ENCODE measurements at regions not wholly inside any gene's neighbourhood (a gene's known extent, or its start where the extent isn't known, plus 50 kb on each side); places are given as distances from the start of the nearest gene placed in this dataset.

DNA sequence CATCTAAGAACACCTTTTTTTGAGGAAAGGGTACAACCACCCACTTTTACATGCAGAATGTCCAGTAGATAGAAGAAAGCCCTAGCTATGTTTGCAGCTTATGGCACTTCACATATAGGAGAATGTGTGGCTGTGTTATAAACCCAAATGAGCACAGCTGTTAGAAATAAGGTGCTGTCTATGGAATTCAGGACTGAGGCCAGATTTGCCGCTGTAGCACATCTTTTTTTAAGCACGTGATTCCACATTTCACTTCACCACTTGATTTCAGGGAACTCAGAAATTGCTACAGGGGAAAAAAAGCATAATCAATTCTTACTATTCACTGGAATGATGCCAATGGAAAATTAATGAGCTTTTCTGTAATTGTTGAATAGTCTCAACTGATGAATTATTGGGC is 147.2 kb upstream of the ADAMTS5 start:
- in situ Hi-C loops (cut with HindIII; ENCODE audit: low sequenced_read_pairs): no loop called here

DNA sequence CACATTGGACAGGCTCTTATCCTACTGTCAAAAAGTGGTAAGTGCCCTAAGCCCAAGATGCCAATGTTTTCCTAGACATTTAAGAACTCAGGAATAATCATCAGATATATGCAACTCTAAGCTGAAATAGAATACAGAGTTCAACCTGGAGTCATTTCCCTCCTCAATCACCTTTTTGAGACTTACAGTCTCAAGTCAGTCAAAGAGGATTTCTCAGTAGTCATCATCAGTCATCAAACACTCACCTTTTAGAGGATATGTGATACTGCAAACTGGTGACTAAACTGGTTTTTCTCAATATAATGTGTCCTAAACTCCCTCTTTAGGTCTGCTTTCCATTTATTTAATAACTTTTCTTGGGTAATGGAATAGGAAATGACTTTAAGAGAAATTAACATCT is 145.3 kb upstream of the ADAMTS5 start:
- in situ Hi-C loops (cut with HindIII; ENCODE audit: low sequenced_read_pairs): no loop called here
- no peak for DNase-seq (ENCODE audit: low spot score)

More for the DNA sequence above, 147.2 kb upstream of the ADAMTS5 start:
- no peak for DNase-seq (ENCODE audit: low spot score)

DNA sequence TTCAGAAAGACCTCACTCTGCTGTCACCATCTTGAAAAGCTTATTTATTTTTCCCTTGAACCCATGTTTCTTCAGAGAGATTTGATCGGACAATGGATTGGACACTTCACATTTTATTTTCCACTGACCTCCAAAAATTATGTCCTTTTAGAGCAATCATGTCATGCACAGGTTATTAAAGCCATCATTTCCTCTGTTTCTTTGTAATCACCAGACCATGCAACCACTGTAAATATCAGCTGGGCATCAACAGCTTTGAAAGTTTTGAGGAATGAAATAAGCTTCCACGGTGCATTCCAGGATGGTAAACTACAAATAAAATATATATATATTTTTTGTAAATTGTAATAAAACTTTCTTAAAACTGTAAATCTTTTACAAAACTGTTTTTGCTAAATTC is 144.1 kb upstream of the ADAMTS5 start:
- in situ Hi-C loops (cut with HindIII; ENCODE audit: low sequenced_read_pairs): no loop called here
- no peak for DNase-seq (ENCODE audit: low spot score)

DNA sequence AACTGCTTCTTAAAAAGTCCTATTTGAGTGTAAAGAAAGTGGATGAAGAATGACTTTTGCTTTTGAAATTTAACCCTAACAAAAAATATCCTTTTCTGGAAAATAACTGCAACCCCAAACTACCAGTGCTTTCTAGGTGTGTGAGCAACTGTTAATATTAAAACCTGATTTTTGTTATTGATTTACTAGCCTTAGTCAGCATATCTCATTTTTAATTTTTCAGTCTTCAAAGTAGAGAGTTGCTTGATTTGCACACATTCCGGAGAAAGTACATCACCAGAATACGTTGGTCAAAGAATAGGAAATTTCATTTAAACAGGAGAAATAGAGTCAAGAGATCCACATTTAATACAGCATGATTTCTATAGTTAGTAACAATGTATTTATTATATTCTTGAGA is 141.8 kb upstream of the ADAMTS5 start:
- DNase-seq (ENCODE audit: low spot score): no peak
- in situ Hi-C loops (cut with HindIII; ENCODE audit: low sequenced_read_pairs): no loop called here

DNA sequence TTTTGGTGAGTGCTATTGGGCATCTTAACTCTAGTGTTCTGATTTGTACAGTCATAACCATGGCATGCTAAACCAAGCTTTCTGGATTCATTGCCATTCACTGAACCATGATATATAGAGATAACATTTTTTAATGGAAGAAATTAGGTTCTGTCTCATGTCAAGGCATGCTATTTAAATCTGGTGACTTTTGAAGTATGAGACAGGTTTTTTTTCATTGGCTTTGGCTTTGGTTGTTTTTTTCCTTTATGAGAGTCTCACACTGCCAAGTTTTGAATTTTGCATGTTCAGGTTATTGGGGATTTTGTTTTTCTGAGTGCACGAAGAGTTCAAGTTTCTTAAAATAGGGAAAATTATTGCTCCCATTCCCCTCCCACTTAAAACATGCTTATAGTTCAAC is 141.3 kb upstream of the ADAMTS5 start:
- in situ Hi-C loops (cut with HindIII; ENCODE audit: low sequenced_read_pairs): no loop called here
- no peak for DNase-seq (ENCODE audit: low spot score)

DNA sequence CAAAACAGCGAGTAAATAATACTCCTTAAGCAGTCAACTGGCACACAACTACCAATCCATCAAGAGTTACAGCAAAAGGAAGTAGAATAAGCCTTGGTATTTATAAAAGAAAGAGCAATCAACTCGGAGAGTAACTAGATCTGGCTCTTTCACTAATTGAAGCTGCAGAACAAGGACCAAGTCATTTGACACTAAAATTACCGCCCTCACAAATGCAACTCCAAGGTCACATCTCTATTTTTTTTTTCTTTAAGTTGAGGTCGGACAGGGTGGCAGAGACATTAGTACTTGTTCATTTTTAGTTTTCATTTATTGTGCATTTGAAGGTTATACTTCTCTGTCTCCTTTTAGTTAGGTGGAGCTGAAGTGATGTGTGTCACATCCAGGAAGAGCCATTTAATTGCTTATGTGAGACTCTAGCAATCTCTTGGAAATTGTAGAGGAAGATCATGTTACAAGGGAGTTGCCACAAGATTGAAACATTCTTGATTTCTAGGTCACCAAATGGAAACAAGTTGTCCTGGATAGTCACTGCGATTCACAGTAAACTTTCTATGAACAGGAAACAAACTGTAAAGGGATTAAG is 138.1 kb upstream of the ADAMTS5 start:
- in situ Hi-C loops (cut with HindIII; ENCODE audit: low sequenced_read_pairs): no loop called here

DNA sequence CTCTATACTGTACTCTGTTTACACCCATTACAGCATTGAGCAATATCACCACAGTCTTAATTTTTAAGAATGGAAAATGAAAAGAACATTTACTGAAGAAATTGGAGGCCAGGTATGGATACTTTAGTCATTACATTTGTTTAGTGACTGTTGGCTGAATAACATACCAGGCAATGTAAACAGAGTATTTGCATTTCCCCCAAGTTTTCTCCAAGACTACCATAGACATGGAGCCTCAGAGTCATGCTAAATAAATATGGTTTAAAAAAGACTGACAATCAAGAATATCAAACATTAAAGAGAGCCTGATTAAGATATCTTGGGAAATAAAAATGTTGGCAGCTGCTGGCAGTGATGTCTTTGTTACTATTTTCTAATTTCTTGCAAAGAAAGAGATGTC is 136.9 kb upstream of the ADAMTS5 start:
- in situ Hi-C loops (cut with HindIII; ENCODE audit: low sequenced_read_pairs): no loop called here
- no peak for DNase-seq (ENCODE audit: low spot score)

More for the DNA sequence above, 138.1 kb upstream of the ADAMTS5 start:
- no peak for DNase-seq (ENCODE audit: low spot score)

DNA sequence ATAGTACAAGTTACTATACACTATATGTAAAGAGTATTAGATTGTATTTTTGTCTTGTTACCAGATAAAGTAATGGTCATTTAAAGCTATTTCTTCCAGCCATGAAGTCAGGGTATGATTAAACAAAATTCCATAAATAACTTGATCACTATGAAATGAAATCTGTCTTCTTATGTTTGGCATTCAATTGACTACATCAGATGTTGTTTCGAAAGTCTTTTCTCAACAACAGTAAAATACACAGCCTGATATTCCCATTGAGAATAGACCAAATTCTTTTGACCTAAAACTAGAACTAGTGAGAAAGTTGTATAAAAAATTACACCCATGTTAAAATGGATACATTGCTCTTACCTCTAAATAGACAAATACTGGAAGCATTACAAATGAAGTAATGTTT is 134.6 kb upstream of the ADAMTS5 start:
- DNase-seq (ENCODE audit: low spot score): no peak
- in situ Hi-C loops (cut with HindIII; ENCODE audit: low sequenced_read_pairs): no loop called here

DNA sequence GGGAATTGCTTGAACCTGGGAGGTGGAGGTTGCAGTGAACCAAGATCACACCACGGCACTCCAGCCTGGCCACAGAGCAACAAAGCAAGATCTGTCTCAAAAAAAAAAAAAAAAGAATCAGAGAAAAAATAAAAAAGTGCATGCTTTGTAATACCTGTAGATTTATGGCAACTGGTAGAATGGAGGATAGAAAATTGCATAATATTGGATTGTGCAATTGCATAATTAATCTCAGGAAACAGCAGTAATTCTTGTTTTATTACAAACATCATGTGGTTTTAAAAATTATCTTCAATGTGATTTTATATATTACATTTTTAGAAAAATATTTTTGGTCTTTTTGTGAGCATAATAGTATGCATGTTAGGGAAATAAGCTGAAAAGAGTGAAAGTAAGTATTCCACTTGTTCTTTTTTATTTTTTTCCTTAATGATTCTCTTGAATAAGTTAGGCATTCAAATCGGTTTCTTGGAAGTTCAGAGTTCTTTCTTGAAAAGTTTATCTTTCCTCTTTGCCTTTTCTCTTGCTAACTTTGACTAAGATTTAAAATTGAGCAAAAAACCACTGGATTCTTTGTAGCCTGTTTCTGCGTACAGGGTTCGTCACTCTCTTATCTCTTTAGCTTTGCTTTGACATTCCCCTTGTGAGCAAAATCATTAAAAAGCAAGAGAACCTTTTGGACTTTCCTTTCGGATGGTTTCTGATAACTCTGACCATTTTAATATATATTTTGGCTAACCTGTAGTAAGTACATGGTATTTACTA is 127.5 kb upstream of the ADAMTS5 start:
- in situ Hi-C loops (cut with HindIII; ENCODE audit: low sequenced_read_pairs): no loop called here
- DNase-seq (ENCODE audit: low spot score): no peak

DNA sequence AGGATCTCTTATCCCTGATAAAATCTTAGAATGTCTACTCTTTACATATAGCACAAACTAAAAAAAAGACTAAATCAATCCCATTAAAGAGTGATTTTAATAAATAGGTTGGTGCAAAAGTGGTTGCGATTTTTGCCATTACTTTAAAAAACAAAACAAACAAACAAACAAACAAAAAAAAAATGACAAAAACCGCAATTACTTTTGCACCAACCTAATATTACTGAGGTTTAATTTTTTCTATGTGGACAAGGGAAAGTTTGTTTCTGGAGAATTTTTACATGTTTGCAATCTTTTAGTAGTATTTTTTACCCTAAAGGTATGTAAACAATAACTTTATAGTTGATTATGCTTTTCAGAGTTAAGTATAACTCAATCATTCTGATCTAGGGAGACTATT is 119.7 kb upstream of the ADAMTS5 start:
- in situ Hi-C loops (cut with HindIII; ENCODE audit: low sequenced_read_pairs): no loop called here
- no peak for DNase-seq (ENCODE audit: low spot score)

DNA sequence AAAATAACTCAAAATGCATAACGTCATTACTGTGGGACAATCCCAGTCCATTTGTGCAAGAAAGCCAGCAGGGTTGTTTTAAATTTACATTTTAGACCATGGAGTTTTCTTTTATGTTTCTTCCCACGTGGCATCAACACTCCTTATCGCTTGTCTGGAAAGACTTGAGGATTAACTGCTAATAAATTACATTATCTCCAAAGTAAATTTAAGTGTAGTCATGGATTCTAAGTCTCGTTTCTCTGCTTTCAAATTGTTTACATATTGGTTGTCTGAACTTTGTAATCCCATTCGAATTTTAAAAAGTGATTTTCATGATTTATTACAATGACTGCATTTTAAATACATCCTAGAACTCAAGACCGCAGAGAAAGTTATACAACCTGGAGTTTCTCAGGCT is 119.3 kb upstream of the ADAMTS5 start:
- no peak for DNase-seq (ENCODE audit: low spot score)

DNA sequence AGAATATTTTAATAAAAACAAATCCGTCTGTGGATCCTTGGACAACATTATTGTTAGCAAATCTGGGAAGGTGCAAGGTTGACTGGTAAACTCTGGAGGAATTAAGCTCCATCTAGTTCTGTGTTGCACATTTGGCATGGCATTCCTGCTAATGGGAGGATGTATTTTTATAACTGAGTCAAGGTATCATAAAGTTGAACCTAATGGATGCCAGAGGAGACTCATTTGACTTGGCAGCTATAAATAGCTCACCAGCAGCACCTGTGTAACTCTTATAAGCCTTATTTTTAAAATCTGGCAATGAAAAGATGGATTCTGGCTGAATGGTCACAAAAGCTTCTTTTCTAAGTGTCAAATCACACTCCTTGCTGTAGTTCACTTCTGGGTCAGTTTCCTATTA is 118.5 kb upstream of the ADAMTS5 start:
- no peak for DNase-seq (ENCODE audit: low spot score)
- in situ Hi-C loops (cut with HindIII; ENCODE audit: low sequenced_read_pairs): no loop called here

More for the DNA sequence above, 119.3 kb upstream of the ADAMTS5 start:
- in situ Hi-C loops (cut with HindIII; ENCODE audit: low sequenced_read_pairs): no loop called here

DNA sequence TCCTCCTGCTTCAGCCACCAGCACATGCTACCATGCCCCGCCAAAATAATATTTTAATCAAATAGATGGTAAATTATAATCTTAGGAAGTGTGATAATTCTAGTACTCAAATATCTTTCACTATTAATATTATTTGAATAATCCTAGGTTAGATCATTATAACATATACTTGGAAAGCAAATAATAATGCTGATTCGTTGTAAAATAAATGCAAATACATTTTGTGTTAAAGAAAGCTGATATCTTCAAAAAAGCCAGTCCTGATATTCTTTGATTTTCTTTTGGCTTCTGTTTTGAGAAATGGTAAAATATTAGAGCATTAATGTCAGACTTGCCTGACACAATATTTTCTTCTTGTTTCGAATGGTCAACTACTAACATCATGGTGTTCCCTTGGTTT is 116.3 kb upstream of the ADAMTS5 start:
- in situ Hi-C loops (cut with HindIII; ENCODE audit: low sequenced_read_pairs): no loop called here
- DNase-seq (ENCODE audit: low spot score): no peak

DNA sequence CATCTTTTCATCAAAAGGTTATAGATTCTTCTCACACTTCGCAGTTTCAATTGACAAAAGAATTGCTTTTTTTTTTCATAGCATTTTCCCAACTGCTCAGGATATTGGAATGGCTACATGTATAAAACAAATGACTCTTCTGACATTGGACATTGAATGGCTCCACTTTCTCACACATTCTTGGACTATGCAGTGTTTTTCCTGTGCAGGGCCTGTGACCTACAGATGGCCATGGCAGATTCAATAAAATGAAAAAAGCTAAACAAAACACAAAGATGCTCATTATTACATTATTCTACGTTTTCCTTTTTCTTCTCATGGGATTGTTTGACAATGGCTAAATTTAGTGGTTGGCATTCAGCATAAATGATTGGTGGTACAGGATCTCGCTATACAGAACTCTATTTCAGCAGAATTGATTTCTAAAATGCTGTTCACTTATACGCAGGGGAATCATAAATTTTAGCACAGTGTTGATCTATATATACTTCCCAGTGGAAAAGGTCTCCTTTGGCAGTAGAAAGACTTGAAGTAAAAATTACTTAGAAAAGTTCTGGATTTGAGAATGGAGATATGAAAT is 115.6 kb upstream of the ADAMTS5 start:
- no peak for DNase-seq (ENCODE audit: low spot score)
- in situ Hi-C loops (cut with HindIII; ENCODE audit: low sequenced_read_pairs): no loop called here

DNA sequence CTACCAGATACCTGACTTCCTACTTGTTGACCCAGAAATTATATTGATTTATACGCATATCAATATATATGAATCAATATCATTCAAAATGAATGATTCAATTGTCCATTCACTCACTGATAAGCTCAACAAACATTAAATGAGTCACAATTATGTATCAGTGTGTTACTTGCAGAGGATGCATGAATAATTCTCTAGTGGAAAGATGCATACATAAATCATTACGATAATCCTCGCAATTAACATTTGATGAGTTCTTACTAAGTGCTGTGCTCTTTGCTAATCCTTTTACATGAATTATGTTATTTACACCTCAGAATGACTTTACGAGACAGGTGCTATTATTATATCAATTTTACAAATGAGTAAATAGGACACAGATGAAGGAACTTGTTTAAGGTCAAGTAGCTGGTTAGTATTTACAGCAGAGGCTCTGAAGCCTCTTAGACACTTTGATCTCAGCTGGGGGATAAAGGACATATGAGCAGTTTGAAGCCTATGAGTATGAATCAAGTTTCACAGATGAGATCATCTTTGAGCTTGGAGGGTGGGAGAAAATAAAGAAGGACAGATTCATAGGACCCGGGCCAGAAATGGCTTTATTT is 112.8 kb upstream of the ADAMTS5 start:
- in situ Hi-C loops (cut with HindIII; ENCODE audit: low sequenced_read_pairs): no loop called here
- no peak for DNase-seq (ENCODE audit: low spot score)

DNA sequence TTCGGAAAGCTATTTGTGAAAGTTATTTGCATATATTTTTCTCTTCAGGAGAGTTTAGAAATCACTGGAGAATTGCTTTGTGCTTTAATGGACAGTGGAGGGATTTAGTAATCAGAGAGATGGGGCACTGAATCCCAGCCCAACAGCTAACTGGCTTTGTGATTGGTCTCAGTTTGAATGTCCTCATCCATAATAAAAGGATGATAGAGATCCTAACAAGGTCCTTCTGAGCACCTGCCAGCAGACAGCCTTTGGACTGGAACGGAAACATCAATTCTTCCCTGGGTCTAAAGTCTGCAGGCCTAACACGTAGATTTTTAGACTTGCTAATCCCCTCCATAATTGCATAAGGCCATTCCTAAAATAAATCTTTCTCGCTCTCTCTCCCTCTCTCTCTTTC is 112.0 kb upstream of the ADAMTS5 start:
- no peak for DNase-seq (ENCODE audit: low spot score)
- in situ Hi-C loops (cut with HindIII; ENCODE audit: low sequenced_read_pairs): no loop called here

DNA sequence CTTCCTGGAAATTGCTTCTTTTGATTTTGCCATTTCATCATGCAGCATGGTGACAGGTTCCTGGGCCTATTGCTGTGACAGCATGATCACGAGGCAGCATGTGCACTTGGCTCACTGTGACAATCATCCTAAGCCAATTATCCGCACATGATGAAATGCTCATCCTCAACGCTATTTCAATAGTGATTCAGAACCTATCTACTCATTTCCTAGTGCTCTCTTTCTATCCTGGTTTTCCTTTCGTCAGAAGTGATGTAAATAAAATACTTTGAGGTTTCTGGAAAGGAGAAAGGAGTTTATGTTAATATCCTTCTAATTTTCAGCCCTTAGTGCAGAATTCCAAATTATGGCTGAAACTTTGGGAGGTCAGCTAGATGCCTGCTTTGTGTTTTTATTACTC is 110.6 kb upstream of the ADAMTS5 start:
- in situ Hi-C loops (cut with HindIII; ENCODE audit: low sequenced_read_pairs): no loop called here

DNA sequence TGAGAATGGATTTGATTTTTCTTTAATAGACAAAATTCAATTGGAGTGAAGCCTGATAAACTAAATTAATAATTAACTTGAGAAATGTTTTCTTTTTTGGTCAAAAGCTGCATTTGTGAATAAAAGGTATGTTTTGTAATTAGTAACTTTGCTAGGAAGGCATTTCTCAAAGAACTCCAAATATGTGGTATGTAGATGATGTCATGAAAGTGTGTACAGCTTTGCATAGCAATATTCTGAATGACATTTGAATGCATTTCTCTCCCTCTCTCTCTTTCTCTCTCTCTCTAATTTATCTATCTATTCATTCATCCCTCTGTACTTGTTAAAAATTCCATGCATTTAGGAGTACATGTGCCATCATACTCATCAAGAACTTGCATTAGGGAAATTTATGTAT is 109.1 kb upstream of the ADAMTS5 start:
- in situ Hi-C loops (cut with HindIII; ENCODE audit: low sequenced_read_pairs): no loop called here
- DNase-seq (ENCODE audit: low spot score): no peak

More for the DNA sequence above, 110.6 kb upstream of the ADAMTS5 start:
- peak; percentile 61 for DNase-seq (ENCODE audit: low spot score)

DNA sequence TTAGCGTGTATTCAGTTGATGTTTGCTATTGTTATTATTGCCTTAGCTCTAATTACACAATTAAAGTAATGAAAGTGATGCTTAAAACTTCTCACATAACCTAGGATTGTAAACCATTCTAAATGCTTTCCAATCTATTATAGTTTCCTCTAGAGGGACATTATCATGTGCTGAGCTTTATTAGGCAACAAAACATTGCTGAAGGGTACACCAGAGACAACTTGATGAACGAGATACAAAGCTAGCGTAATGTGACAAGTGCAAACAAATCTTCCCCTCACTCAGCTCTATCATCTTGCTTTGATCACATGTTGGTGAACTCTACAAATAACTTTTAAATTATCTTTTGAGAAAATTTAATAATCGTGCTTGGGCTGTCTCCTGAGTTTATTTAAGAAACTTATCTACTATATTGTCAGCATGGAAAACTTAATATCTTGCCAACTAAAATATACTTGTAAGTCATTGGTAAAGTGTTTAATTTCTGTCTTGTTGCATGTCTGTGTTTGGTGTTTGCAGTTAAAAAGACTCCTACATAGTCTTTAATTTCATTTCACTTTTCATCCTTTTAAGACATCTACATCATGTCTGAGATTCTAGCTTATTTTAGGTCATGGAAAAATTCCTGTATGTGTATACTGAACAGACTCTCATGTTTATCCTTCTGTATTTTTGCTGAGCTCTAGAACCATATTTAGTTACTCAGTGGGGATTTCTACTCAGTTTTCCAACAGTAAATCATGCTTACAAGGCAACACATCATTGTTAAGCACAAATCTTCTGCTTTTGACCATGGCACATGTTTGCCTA is 104.2 kb upstream of the ADAMTS5 start:
- DNase-seq (ENCODE audit: low spot score): no peak
- in situ Hi-C loops (cut with HindIII; ENCODE audit: low sequenced_read_pairs): no loop called here

DNA sequence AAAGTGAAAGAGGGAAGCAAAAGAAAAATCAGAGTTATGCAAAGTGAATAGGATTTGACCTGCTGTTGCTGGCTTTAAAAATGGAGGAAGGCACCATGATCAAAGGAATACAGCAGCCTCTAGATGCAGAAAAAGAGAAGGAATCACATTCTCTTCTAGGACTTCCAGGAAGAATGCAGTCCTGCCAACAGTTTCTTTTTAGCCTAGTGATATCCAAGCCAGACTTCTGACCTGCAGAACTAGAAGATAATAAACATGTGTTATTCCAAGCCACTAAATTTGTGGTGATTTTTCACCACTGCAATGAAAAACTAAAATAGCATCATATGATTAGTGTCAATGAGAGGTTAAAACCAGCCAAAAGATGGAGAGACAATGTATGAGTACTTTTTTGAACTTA is 101.9 kb upstream of the ADAMTS5 start:
- no peak for DNase-seq (ENCODE audit: low spot score)
- in situ Hi-C loops (cut with HindIII; ENCODE audit: low sequenced_read_pairs): no loop called here

Measured in G401 (cell line).